Stimulated activated CD4-positive, alpha-beta T cell treated with anti-CD3 and anti-CD28 coated beads, Interleukin-1b, Interleukin-23, amount 100 ng/mL, for 1 hour (primary cell): ENCODE measurements at regions not wholly inside any gene's neighbourhood (a gene's known extent, or its start where the extent isn't known, plus 50 kb on each side); places are given as distances from the start of the nearest gene placed in this dataset.

Source experiments
- DNase-seq, 2 donors: peaks; one replicate each; pipeline ENCODE4 v3.0.0-alpha.2; 2020; ENCODE audit warnings: low read depth in 2 of 2

GRCh38 chr11:80855426-80855825, 1414.6 kb upstream of the TENM4 start:
- no peak for DNase-seq

DNA sequence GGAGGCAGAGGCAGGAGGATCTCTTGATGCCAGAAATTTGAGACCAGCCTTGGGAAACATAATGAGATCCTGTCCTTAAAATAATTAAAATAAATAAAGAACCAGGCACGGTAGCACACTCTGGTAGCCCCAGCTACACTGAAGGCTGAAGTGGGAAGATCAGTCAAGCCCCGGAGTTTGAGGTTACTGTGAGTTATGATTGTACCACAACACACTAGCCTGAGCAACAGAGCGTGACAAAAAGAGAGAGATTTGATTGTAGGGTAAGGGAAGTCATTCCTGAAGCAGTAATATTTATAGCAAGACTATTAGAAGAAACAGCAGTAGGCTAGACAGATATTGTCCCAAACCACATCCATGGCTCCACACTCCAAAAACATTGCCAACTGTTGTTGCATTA, 1408.4 kb upstream of the TENM4 start:
- DNase-seq = no peak

- no peak for DNase-seq
These were observed 1406.1 kb upstream of the TENM4 start for GRCh38 chr11:80846979-80847378.

- no peak for DNase-seq
These were observed 1405.6 kb upstream of the TENM4 start for GRCh38 chr11:80846442-80846841.

DNA sequence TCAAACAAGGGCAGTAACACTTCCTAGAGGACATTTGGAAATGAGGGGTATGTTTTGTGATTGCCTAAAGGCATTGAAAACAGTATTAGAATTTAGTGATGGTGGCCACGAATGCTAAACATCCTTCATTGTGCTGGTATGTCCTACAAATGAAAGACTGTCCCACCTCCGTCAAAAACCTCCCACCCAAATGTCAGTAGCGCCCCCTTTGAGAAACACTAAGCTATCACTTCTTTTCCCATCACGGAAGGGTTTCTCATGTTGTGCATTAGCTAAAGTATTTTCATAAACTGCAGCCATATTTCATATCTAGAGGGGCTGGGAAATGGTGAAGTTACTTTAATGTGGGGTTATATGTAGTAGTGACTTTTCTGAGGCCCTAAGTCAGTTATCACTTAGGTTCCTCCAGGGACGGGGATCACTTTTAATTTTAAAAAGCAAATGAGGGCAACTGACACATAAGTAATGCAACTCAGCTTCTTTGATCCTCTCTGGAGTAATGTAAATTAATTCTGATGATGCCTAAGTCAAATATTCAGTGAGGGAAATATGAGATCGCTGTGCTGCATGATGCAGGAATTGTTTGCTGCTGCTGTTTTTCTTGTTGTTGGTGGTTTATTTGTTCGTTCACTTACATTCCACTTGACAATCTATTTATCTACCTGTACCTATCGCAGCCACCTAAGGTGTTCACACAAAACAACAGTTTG, 1403.4 kb upstream of the TENM4 start:
- DNase-seq = no peak

GRCh38 chr11:80843266-80843974, 1402.6 kb upstream of the TENM4 start:
- no peak for DNase-seq

DNA sequence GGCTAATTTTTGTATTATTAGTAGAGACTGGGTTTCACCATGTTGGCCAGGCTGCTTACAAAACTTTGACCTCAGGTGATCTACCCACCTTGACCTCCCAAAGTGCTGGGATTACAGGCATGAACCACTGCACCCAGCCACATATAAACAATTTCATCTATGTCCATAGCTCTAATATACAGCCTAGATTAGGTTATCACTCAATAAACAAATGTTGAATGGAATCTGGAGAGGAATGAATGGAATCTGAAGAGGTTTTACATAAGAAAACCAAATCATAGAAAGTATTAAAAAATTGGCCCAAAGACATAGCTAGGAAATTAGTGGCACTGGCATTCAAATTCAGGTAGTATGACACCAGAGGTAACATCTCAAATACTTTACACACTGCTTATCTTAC, 1401.4 kb upstream of the TENM4 start:
- DNase-seq = no peak

DNA sequence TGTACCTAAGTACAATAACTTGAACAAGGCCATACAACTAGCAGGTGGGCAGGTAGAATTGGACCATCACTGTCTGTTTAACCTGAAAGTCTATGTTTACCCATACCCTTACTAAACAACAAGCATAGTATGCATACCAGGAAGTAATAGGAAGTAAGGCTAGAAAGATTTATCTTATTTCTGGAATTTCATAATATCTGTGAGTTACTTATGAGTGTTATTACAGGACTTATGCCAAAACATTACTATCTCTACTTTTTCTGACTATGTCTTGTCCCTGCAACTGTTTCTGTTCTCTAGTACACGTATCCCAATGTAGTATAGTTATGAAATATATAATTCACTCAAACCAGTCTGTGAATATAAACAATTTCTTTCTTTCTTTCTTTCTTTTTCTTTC, 1400.8 kb upstream of the TENM4 start:
- DNase-seq = no peak

GRCh38 chr11:80838153-80838552, 1397.3 kb upstream of the TENM4 start:
- DNase-seq = no peak

DNA sequence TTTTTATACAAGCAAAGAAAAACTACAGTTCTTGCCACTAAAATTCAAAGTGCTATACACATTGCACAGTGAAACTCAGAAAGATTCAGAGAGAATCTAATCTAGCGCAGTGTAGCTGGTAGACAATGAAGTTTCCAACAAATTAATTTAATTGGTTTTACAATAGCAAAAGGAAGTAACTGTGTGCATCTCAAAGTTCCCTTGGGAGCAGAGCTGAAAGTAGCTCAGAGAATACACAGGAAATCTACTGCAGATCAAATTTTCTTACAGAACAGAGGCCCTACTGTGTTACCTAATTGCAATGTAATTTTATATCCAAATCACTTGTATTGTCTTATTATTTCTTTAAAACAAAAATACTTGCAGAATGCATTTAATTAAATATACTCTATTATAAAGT, 1396.2 kb upstream of the TENM4 start:
- no peak for DNase-seq

GRCh38 chr11:80831374-80831773, 1390.5 kb upstream of the TENM4 start:
- no peak for DNase-seq

DNA sequence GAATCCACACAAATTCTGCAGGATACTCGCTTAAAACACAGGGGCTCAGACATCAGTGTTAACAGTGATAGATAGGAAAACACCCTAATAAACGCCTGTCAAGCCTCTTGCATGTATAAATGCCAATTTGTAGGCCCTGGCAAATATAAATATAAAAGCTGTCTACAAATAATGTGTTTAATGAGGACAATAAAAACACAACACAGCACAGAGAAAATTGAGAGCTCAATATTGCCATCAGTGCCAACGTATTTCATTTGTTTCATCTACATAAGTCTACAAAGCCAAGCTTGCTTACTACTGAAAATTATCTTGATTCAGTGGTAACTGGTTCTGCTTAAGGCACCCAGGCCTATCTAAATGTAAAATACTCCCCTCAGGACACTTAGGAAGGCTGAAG, 1387.0 kb upstream of the TENM4 start:
- no peak for DNase-seq

- DNase-seq = no peak
These were observed 1386.0 kb upstream of the TENM4 start for GRCh38 chr11:80826808-80827207.

GRCh38 chr11:80822308-80822707, 1381.5 kb upstream of the TENM4 start:
- no peak for DNase-seq

DNA sequence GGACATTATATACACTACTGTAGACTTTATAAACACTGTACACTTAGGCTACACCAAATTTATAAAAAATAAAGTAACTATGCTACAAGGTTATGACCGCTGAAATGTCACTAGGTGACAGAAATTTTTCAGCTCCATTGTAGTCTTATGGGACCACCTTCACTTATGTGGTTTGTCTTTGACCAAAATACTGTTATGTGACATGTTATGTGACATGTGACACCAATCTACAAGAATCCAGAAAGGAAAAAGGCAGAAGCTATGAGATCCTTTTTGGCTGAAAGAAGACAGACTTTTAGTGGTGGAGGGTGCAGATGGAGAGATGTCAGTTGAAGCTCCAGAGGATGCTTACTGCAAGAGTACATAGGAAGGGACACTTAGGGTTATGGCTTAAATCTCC, 1378.4 kb upstream of the TENM4 start:
- DNase-seq = no peak

GRCh38 chr11:80816966-80817365, 1376.1 kb upstream of the TENM4 start:
- no peak for DNase-seq

DNA sequence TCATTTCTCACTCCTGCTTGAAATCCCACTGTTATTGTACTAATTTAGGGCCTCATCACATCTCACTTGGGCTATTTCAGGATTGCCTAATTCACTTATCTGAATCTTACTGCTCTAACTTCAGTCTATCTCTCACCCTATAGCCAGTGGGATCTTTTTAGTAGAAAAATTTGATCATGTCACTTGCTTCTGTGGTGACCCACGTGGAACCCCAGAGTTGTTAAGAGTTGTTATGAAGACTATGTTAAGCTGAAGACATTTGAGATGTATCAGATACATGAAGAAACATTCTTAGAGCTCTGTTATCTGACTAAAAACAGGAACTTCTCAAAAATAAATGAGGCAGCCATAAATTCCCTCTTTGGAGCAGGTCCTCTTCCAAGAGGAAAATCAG, 1375.6 kb upstream of the TENM4 start:
- DNase-seq = no peak

- no peak for DNase-seq
These were observed 1375.1 kb upstream of the TENM4 start for GRCh38 chr11:80815752-80816453.

- DNase-seq = no peak
These were observed 1374.0 kb upstream of the TENM4 start for GRCh38 chr11:80814813-80815212.

DNA sequence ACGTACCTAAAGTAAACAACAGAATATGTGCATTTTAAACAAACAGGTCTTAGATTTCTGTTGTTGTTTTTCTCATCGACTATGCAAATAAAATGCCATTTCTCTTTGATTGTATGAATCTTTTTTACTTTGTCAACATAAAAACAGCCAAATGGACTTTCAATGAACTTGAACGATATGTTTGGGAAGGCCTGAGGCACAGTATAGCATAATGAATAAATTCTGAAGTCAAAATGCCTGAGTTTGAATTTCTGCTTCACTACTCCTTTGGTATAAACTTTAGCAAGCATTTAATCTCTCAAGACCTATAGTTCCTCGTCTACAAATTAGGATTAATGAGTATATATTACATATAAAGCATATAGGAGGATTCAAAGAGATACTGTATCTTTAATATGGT, 1369.9 kb upstream of the TENM4 start:
- DNase-seq = no peak

GRCh38 chr11:80798174-80798573, 1357.3 kb upstream of the TENM4 start:
- no peak for DNase-seq

DNA sequence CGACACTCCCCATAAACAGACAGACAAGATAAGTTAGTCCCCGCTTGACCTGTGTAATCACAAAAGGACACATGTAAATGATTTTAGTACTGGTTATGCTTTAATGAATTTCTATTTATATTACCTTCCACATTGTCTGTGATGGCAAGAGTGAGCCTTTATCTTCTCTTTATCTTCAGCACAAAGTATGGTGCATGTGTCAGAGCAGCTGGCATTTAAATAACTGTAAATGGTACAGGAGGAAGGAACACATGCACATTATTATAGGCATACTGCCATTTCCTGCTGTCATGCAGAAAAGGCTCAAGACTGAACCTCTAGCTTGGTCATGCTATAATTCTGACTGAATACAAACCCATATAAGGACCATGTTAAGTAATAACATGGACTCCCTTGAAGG, 1342.7 kb upstream of the TENM4 start:
- DNase-seq = no peak
